ENCODE measurements at regions not wholly inside any gene's neighbourhood (a gene's known extent, or its start where the extent isn't known, plus 50 kb on each side); places are given as distances from the start of the nearest gene placed in this dataset.

GRCh38 chr11:70000228-70000627, 77.9 kb upstream of the ANO1 start:
- no peak for DNase-seq

GRCh38 chr11:70001246-70001645, 76.9 kb upstream of the ANO1 start:
- DNase-seq = no peak

GRCh38 chr11:70002433-70002832, 75.7 kb upstream of the ANO1 start:
- no peak for DNase-seq

GRCh38 chr11:70005107-70005818, 72.9 kb upstream of the ANO1 start:
- DNase-seq = no peak

GRCh38 chr11:70007796-70008195, 70.3 kb upstream of the ANO1 start:
- DNase-seq = no peak

GRCh38 chr11:70010774-70011173, 67.3 kb upstream of the ANO1 start:
- DNase-seq = no peak

GRCh38 chr11:70012134-70012733, 65.9 kb upstream of the ANO1 start:
- DNase-seq = no peak

GRCh38 chr11:70014291-70014690, 63.8 kb upstream of the ANO1 start:
- DNase-seq = no peak

- no peak for DNase-seq
Measured at GRCh38 chr11:70016666-70017367, 61.3 kb upstream of the ANO1 start.

- no peak for DNase-seq
Measured at GRCh38 chr11:70018816-70019215, 59.3 kb upstream of the ANO1 start.

GRCh38 chr11:70019576-70020011, 58.5 kb upstream of the ANO1 start:
- DNase-seq = no peak

GRCh38 chr11:70020336-70021214, 57.5 kb upstream of the ANO1 start:
- DNase-seq = no peak

- DNase-seq = no peak
Measured at GRCh38 chr11:70021586-70021985, 56.5 kb upstream of the ANO1 start.

- DNase-seq = no peak
Measured at GRCh38 chr11:70024036-70024772, 53.9 kb upstream of the ANO1 start.

- DNase-seq = no peak
Measured at GRCh38 chr11:70024773-70025045, 53.4 kb upstream of the ANO1 start.

- DNase-seq = no peak
Measured at GRCh38 chr11:70025308-70025707, 52.8 kb upstream of the ANO1 start.

- DNase-seq = no peak
Measured at GRCh38 chr11:70026012-70026411, 52.1 kb upstream of the ANO1 start.

GRCh38 chr11:70026726-70027125, 51.4 kb upstream of the ANO1 start:
- no peak for DNase-seq

- no peak for DNase-seq
Measured at GRCh38 chr11:70027451-70027850, 50.7 kb upstream of the ANO1 start.

- DNase-seq = no peak
Measured at GRCh38 chr11:70028147-70028855, 49.8 kb upstream of the ANO1 start.
